PC-3 (cell line): ENCODE measurements at regions not wholly inside any gene's neighbourhood (a gene's known extent, or its start where the extent isn't known, plus 50 kb on each side); places are given as distances from the start of the nearest gene placed in this dataset.

Source experiments
- CTCF ChIP-seq: fragments of 300-600 bp; sonication (generic); conservative IDR thresholded peaks from 2 replicates; pipeline ENCODE4 v1.5.1; 2017; ENCODE audit warnings: antibody characterized with exemption, low read depth, mild to moderate bottlenecking, low read length
- EZH2 ChIP-seq: fragments of 300-600 bp; sonication (generic); IDR thresholded peaks from one replicate; pipeline ENCODE4 v1.6.1; 2017; ENCODE audit warnings: antibody characterized with exemption, mild to moderate bottlenecking, low read length; ENCODE audit not compliant: unreplicated experiment

GRCh38 chr11:31877083-31877482, 66.0 kb upstream of the PAX6 start:
- no peak for TF ChIP-seq CTCF
- TF ChIP-seq EZH2, result no peak
